ENCODE measurements at regions not wholly inside any gene's neighbourhood (a gene's known extent, or its start where the extent isn't known, plus 50 kb on each side); places are given as distances from the start of the nearest gene placed in this dataset.

- Histone ChIP-seq H3K79me2 (ENCODE audit: control insufficient read depth, insufficient read depth, low read length, poor library complexity) (no peaks in the 10 kb centered on the region), H3K4me2 (ENCODE audit: low read length) (no peak overlapping the region), H3K36me3 (ENCODE audit: control insufficient read depth in 1 of 2, insufficient read depth in 2 of 2, low read length in 2 of 2) (no peaks in the 10 kb centered on the region), H4K12ac (ENCODE audit: low read depth, low read length) (no peak overlapping the region), H3K27ac (ENCODE audit: low read depth, low read length) (no peak overlapping the region), H2AFZ (ENCODE audit: insufficient read depth, low read length, poor library complexity) (no peak overlapping the region), H3K79me1 (ENCODE audit: low read length) (no peaks in the 10 kb centered on the region), H4K91ac (ENCODE audit: low read depth, low read length) (no peak overlapping the region), H2BK120ac (ENCODE audit: insufficient read depth, low read length, poor library complexity) (no peak overlapping the region), H3K4me1 (ENCODE audit: control insufficient read depth in 1 of 2, insufficient read depth in 2 of 2, low read length in 2 of 2) (no peaks in the 10 kb centered on the region), H3K9me3 (ENCODE audit: insufficient read depth, low read depth, low read length) (no peaks in the 10 kb centered on the region), H3K14ac (ENCODE audit: low read length) (no peak overlapping the region), H3K4me3 (ENCODE audit: low read depth, low read length) (no peak overlapping the region), H3K18ac (ENCODE audit: low read length) (no peak overlapping the region), H3K4ac (ENCODE audit: low read depth, low read length) (no peak overlapping the region), H3K27me3 (ENCODE audit: insufficient read depth, low read length) (no peaks in the 10 kb centered on the region), H3K9ac (ENCODE audit: low read length) (no peak overlapping the region), H4K8ac (ENCODE audit: low read depth, low read length) (no peak overlapping the region), H2BK12ac (ENCODE audit: low read length) (no peak overlapping the region), H3K23ac (ENCODE audit: low read length) (no peak overlapping the region), H2AK5ac (ENCODE audit: low read length) (no peak overlapping the region), H2BK5ac (ENCODE audit: low read depth, low read length, poor library complexity) (no peak overlapping the region)
- no peak for DNase-seq
- no CpG with 5 or more reads among the region's 18 CpGs for WGBS (ENCODE audit: extremely low coverage, insufficient coverage, insufficient read length)
These were observed 55.5 kb upstream of the ST6GAL2 start for GRCh38 chr2:106941372-106941993.

GRCh38 chr2:106943468-106944200 is 57.7 kb upstream of the ST6GAL2 start:
- WGBS (ENCODE audit: extremely low coverage, insufficient coverage, insufficient read length): no CpG with 5 or more reads among the region's 3 CpGs
- H4K12ac ChIP-seq (ENCODE audit: low read depth, low read length): no peak overlapping the region
- H3K79me2 ChIP-seq (ENCODE audit: control insufficient read depth, insufficient read depth, low read length, poor library complexity): no peaks in the 10 kb centered on the region

GRCh38 chr2:106944215-106944614 is 58.2 kb upstream of the ST6GAL2 start:
- no peaks in the 10 kb centered on the region for H3K4me1 ChIP-seq (ENCODE audit: control insufficient read depth in 1 of 2, insufficient read depth in 2 of 2, low read length in 2 of 2)
- no peak overlapping the region for H4K91ac ChIP-seq (ENCODE audit: low read depth, low read length)
- no peak overlapping the region for H2AFZ ChIP-seq (ENCODE audit: insufficient read depth, low read length, poor library complexity)
- H4K8ac ChIP-seq (ENCODE audit: low read depth, low read length): no peak overlapping the region
- no peak for DNase-seq
- H3K18ac ChIP-seq (ENCODE audit: low read length): no peak overlapping the region
- no peak overlapping the region for H4K12ac ChIP-seq (ENCODE audit: low read depth, low read length)
- no peaks in the 10 kb centered on the region for H3K36me3 ChIP-seq (ENCODE audit: control insufficient read depth in 1 of 2, insufficient read depth in 2 of 2, low read length in 2 of 2)
- no peak overlapping the region for H3K27ac ChIP-seq (ENCODE audit: low read depth, low read length)
- no peak overlapping the region for H3K4me2 ChIP-seq (ENCODE audit: low read length)
- H3K79me1 ChIP-seq (ENCODE audit: low read length): no peaks in the 10 kb centered on the region
- no peaks in the 10 kb centered on the region for H3K27me3 ChIP-seq (ENCODE audit: insufficient read depth, low read length)
- no peak overlapping the region for H2BK5ac ChIP-seq (ENCODE audit: low read depth, low read length, poor library complexity)
- no peaks in the 10 kb centered on the region for H3K9me3 ChIP-seq (ENCODE audit: insufficient read depth, low read depth, low read length)
- no peak overlapping the region for H3K4ac ChIP-seq (ENCODE audit: low read depth, low read length)
- no peak overlapping the region for H3K23ac ChIP-seq (ENCODE audit: low read length)
- no peak overlapping the region for H3K9ac ChIP-seq (ENCODE audit: low read length)
- H2BK120ac ChIP-seq (ENCODE audit: insufficient read depth, low read length, poor library complexity): no peak overlapping the region
- no peak overlapping the region for H2AK5ac ChIP-seq (ENCODE audit: low read length)
- no peak overlapping the region for H3K4me3 ChIP-seq (ENCODE audit: low read depth, low read length)
- WGBS (ENCODE audit: extremely low coverage, insufficient coverage, insufficient read length): no CpG with 5 or more reads among the region's 5 CpGs
- H2BK12ac ChIP-seq (ENCODE audit: low read length): no peak overlapping the region
- H3K14ac ChIP-seq (ENCODE audit: low read length): no peak overlapping the region
- H3K79me2 ChIP-seq (ENCODE audit: control insufficient read depth, insufficient read depth, low read length, poor library complexity): no peaks in the 10 kb centered on the region

More at GRCh38 chr2:106943468-106944200, 57.7 kb upstream of the ST6GAL2 start:
- Histone ChIP-seq H3K79me1 (ENCODE audit: low read length) (no peaks in the 10 kb centered on the region), H2BK12ac (ENCODE audit: low read length) (no peak overlapping the region), H2BK5ac (ENCODE audit: low read depth, low read length, poor library complexity) (no peak overlapping the region), H3K9me3 (ENCODE audit: insufficient read depth, low read depth, low read length) (no peaks in the 10 kb centered on the region), H3K4me1 (ENCODE audit: control insufficient read depth in 1 of 2, insufficient read depth in 2 of 2, low read length in 2 of 2) (no peaks in the 10 kb centered on the region), H3K18ac (ENCODE audit: low read length) (no peak overlapping the region), H3K9ac (ENCODE audit: low read length) (no peak overlapping the region), H2AK5ac (ENCODE audit: low read length) (no peak overlapping the region), H3K14ac (ENCODE audit: low read length) (no peak overlapping the region), H3K27me3 (ENCODE audit: insufficient read depth, low read length) (no peaks in the 10 kb centered on the region), H3K36me3 (ENCODE audit: control insufficient read depth in 1 of 2, insufficient read depth in 2 of 2, low read length in 2 of 2) (no peaks in the 10 kb centered on the region), H2BK120ac (ENCODE audit: insufficient read depth, low read length, poor library complexity) (no peak overlapping the region), H3K4ac (ENCODE audit: low read depth, low read length) (no peak overlapping the region), H3K27ac (ENCODE audit: low read depth, low read length) (no peak overlapping the region), H3K4me2 (ENCODE audit: low read length) (no peak overlapping the region), H4K8ac (ENCODE audit: low read depth, low read length) (no peak overlapping the region), H2AFZ (ENCODE audit: insufficient read depth, low read length, poor library complexity) (no peak overlapping the region), H4K91ac (ENCODE audit: low read depth, low read length) (no peak overlapping the region), H3K4me3 (ENCODE audit: low read depth, low read length) (no peak overlapping the region), H3K23ac (ENCODE audit: low read length) (no peak overlapping the region)
- no peak for DNase-seq

- no peak overlapping the region for H2AFZ ChIP-seq (ENCODE audit: insufficient read depth, low read length, poor library complexity)
- no peaks in the 10 kb centered on the region for H3K4me1 ChIP-seq (ENCODE audit: control insufficient read depth in 1 of 2, insufficient read depth in 2 of 2, low read length in 2 of 2)
- no peaks in the 10 kb centered on the region for H3K9me3 ChIP-seq (ENCODE audit: insufficient read depth, low read depth, low read length)
- H4K91ac ChIP-seq (ENCODE audit: low read depth, low read length): no peak overlapping the region
- no peak overlapping the region for H3K4ac ChIP-seq (ENCODE audit: low read depth, low read length)
- no peak overlapping the region for H4K8ac ChIP-seq (ENCODE audit: low read depth, low read length)
- no peak overlapping the region for H4K12ac ChIP-seq (ENCODE audit: low read depth, low read length)
- H3K79me1 ChIP-seq (ENCODE audit: low read length): no peaks in the 10 kb centered on the region
- no peaks in the 10 kb centered on the region for H3K27me3 ChIP-seq (ENCODE audit: insufficient read depth, low read length)
- H3K9ac ChIP-seq (ENCODE audit: low read length): no peak overlapping the region
- H2BK120ac ChIP-seq (ENCODE audit: insufficient read depth, low read length, poor library complexity): no peak overlapping the region
- no peak overlapping the region for H3K4me2 ChIP-seq (ENCODE audit: low read length)
- no peak overlapping the region for H3K14ac ChIP-seq (ENCODE audit: low read length)
- no peaks in the 10 kb centered on the region for H3K79me2 ChIP-seq (ENCODE audit: control insufficient read depth, insufficient read depth, low read length, poor library complexity)
- no peak overlapping the region for H3K18ac ChIP-seq (ENCODE audit: low read length)
- no peak overlapping the region for H3K4me3 ChIP-seq (ENCODE audit: low read depth, low read length)
- no peak overlapping the region for H2AK5ac ChIP-seq (ENCODE audit: low read length)
- no peak overlapping the region for H2BK12ac ChIP-seq (ENCODE audit: low read length)
- H3K23ac ChIP-seq (ENCODE audit: low read length): no peak overlapping the region
- H3K27ac ChIP-seq (ENCODE audit: low read depth, low read length): no peak overlapping the region
- no peak overlapping the region for H2BK5ac ChIP-seq (ENCODE audit: low read depth, low read length, poor library complexity)
- DNase-seq: no peak
- H3K36me3 ChIP-seq (ENCODE audit: control insufficient read depth in 1 of 2, insufficient read depth in 2 of 2, low read length in 2 of 2): no peaks in the 10 kb centered on the region
These were observed 62.6 kb upstream of the ST6GAL2 start for GRCh38 chr2:106948540-106948939.

Data from trophoblast cell (in vitro differentiated cells and primary cell).